Body of pancreas (tissue), 4 donors: ENCODE measurements at regions not wholly inside any gene's neighbourhood (a gene's known extent, or its start where the extent isn't known, plus 50 kb on each side); places are given as distances from the start of the nearest gene placed in this dataset.

Source experiments
- CTCF ChIP-seq, 7 experiments: fragments of 450-650 bp in 4 of 7; fragments of 200-600 bp in 3 of 7; sonication (generic) in 3 of 7; IDR thresholded peaks; one replicate each; pipeline ENCODE4 v1.5.1; 2016 to 2019; ENCODE audit warnings: antibody characterized with exemption in 7 of 7
- POLR2A ChIP-seq, 3 donors: fragments of 450-650 bp; IDR thresholded peaks; one replicate each; pipeline ENCODE4 v1.6.1; 2016; ENCODE audit warnings: antibody characterized with exemption in 3 of 3, mild to moderate bottlenecking in 2 of 3

- TF ChIP-seq CTCF (IDR thresholded peaks at IDR 0.05) (no peak), POLR2A (IDR thresholded peaks at IDR 0.05) (no peak)
These were observed 203.6 kb downstream of the SPRY1 start for GRCh38 chr4:123599920-123600810.
